ENCODE measurements at regions not wholly inside any gene's neighbourhood (a gene's known extent, or its start where the extent isn't known, plus 50 kb on each side); places are given as distances from the start of the nearest gene placed in this dataset.

DNA sequence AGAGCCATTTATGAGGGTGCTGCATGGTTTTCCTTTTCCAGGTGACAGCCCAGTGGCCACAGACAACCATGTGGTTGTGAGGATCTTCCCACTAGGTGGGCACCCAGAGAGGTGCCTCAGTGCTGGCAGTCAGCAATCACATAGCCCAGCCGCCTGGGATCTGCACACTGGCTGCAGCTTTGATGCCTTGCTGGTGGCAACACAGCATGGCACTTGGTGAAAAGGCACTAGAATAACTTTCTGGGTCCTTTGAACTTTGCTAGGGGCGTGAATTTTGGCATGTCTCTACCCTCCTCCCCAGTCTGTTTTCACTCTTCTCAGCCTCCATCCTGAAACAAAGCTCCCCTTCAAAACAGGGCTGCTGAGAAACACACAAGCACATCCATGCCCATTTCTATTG, 108.8 kb upstream of the RPL34 start:
- no peak for DNase-seq (ENCODE audit: extremely low spot score)
- ChIA-PET POLR2A (no interaction called here), CTCF (interaction anchor here (0.6 kb wide), 1 partner anchor 330 kb away, joined by 3 read pairs; no protein-coding TSS in a partner anchor)
- TF ChIP-seq SP1 (IDR thresholded peaks at IDR 0.05) = no peak
- TF ChIP-seq BHLHE40 (IDR thresholded peaks at IDR 0.05; ENCODE audit: borderline replicate concordance) = no peak
- no peak for TF ChIP-seq FOXM1 (IDR thresholded peaks at IDR 0.05; ENCODE audit: borderline replicate concordance)
- TF ChIP-seq, protein P1, sequence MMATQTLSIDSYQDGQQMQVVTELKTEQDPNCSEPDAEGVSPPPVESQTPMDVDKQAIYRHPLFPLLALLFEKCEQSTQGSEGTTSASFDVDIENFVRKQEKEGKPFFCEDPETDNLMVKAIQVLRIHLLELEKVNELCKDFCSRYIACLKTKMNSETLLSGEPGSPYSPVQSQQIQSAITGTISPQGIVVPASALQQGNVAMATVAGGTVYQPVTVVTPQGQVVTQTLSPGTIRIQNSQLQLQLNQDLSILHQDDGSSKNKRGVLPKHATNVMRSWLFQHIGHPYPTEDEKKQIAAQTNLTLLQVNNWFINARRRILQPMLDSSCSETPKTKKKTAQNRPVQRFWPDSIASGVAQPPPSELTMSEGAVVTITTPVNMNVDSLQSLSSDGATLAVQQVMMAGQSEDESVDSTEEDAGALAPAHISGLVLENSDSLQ (IDR thresholded peaks at IDR 0.05) = no peak
- no peak for TF ChIP-seq ZNF384 (IDR thresholded peaks at IDR 0.05)
- no peak for TF ChIP-seq LEF1 (IDR thresholded peaks at IDR 0.05; ENCODE audit: borderline replicate concordance)
- no peak for TF ChIP-seq FOXK2 (IDR thresholded peaks at IDR 0.05)
- no peak for TF ChIP-seq FOXA1 (IDR thresholded peaks at IDR 0.05)
- TF ChIP-seq CTBP1 (IDR thresholded peaks at IDR 0.05; ENCODE audit: borderline replicate concordance) = no peak
- TF ChIP-seq L3MBTL2 (conservative IDR thresholded peaks at IDR 0.05) = no peak
- TF ChIP-seq TARDBP (IDR thresholded peaks at IDR 0.05) = no peak
- no peak for TF ChIP-seq SUZ12 (IDR thresholded peaks at IDR 0.05)
- no peak for TF ChIP-seq NFRKB (IDR thresholded peaks at IDR 0.05)

DNA sequence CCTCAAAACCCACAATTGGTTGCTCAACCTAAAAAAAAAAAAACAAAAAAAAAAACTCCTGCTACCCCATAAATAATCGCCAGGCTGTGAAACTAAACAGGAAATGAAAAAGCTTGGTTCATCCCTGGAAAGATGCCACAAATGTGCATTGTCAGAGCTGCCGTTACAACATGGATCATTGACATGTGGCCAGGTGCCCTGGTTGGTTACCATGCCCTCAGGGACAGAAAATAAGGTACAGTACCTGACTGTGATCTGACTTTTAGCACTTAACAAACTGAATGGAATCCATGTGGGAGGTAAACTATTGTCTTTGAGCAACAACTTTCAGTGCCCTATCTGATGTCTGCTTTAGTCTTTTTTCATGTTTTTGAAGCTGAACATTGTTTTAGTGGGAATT, 118.0 kb upstream of the RPL34 start:
- DNase-seq (ENCODE audit: extremely low spot score) = no peak
- POLR2A ChIA-PET = no interaction called here
- CTCF ChIA-PET = interaction anchor here (0.6 kb wide), 1 partner anchor 91 kb away, joined by 5 read pairs; no protein-coding TSS in a partner anchor
- TF ChIP-seq CTBP1 (IDR thresholded peaks at IDR 0.05; ENCODE audit: borderline replicate concordance) (no peak), TARDBP (IDR thresholded peaks at IDR 0.05) (no peak), NFRKB (IDR thresholded peaks at IDR 0.05) (no peak), BHLHE40 (IDR thresholded peaks at IDR 0.05; ENCODE audit: borderline replicate concordance) (no peak), FOXK2 (IDR thresholded peaks at IDR 0.05) (no peak), ARNT (IDR thresholded peaks at IDR 0.05) (no peak), FOXA1 (IDR thresholded peaks at IDR 0.05) (no peak), ZNF384 (IDR thresholded peaks at IDR 0.05) (no peak), SP1 (IDR thresholded peaks at IDR 0.05) (no peak), ELF4 (IDR thresholded peaks at IDR 0.05) (no peak), FOXM1 (IDR thresholded peaks at IDR 0.05; ENCODE audit: borderline replicate concordance) (no peak)

DNA sequence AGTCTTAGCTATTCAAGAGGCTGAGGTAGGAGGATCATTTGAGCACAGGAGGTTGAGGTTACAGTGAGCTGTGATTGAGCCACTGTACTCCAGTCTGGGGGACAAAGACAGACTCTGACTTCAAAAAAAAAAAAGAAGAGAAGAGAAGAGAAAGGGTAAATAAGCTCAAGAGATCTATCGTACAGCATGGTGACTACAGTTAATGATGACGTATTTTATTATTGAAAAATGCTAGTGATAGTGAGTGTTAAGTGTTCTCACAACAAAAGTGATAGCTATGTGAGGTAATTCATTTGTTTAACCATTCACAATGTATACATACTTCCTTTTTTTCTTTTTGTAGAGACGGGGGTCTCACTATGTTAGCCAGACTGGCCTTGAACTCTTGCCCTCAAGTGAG, 121.5 kb upstream of the RPL34 start:
- no peak for DNase-seq (ENCODE audit: extremely low spot score)
- ChIA-PET POLR2A (no interaction called here), CTCF (interaction anchor here (0.6 kb wide), 1 partner anchor 469 kb away, joined by 4 read pairs; no protein-coding TSS in a partner anchor)
- TF ChIP-seq ELF4 (IDR thresholded peaks at IDR 0.05) (no peak), FOXM1 (IDR thresholded peaks at IDR 0.05; ENCODE audit: borderline replicate concordance) (no peak), L3MBTL2 (conservative IDR thresholded peaks at IDR 0.05) (no peak), ARNT (IDR thresholded peaks at IDR 0.05) (no peak), CTBP1 (IDR thresholded peaks at IDR 0.05; ENCODE audit: borderline replicate concordance) (no peak)
- TF ChIP-seq, protein P1 (IDR thresholded peaks at IDR 0.05) = no peak

DNA sequence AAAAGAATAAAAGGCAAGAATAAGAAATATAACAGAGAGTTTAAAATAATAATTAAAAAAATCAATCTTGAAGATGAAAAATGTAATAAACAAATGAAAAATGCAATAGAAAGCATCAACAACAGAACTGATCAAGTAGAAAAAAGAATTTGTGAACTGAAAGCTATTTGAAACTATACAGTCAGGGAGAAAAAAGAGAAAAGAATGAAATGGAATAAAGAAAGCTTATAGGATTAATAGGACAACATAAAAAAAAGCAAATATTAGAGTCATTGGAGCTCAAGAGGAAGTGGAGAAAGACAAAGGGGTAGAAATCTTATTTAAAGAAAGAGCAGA, 126.8 kb upstream of the RPL34 start:
- ChIA-PET CTCF (interaction anchor here (1.0 kb wide), 1 partner anchor 10 kb away, joined by 3 read pairs; no protein-coding TSS in a partner anchor), POLR2A (no interaction called here)
- no peak for TF ChIP-seq LEF1 (IDR thresholded peaks at IDR 0.05; ENCODE audit: borderline replicate concordance)
- TF ChIP-seq FOXA1 (IDR thresholded peaks at IDR 0.05) = no peak
- TF ChIP-seq NFRKB (IDR thresholded peaks at IDR 0.05) = no peak
- TF ChIP-seq, protein P1 (IDR thresholded peaks at IDR 0.05) = no peak
- DNase-seq (ENCODE audit: extremely low spot score) = no peak

DNA sequence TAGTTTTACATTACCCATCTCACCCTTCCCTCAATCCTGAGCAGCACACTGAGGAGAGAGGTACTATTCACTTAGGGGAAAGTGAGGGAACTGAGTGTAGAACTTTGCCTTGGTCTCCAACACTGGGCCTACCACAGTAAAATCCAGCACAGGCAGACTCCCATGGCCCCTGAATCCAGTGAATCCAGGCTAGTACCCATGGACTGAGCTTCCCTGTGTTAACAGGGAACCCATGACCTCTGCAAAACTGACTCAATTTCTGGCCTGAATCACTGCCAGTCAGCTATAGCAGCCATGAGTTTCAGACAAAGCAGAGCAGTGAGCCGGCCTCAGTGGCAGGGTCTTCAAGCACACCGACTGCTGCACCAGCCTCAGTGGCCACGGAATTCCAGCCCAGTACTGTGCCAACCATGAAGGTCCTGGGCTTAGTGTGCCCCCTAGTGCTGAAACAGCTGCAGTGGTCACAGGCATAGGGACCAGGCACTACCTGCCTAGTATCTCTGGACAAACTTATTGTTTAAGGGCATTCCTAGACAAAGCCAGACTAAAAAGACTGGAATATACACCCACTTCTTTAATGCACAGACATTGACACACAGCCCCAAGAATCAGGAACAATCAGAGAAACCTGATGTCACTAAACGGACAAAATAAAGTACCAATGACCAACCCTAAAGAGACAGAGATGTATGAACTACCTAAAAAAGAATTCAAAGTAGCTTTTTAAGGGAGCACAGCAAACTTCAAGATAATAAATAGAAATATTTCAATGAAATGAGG, 127.4 kb upstream of the RPL34 start:
- DNase-seq (ENCODE audit: extremely low spot score) = peak; percentile 70
- ChIA-PET POLR2A (no interaction called here), CTCF (interaction anchor here (0.7 to 1.0 kb wide), 3 partner anchors 9 to 474 kb away, joined by 3 to 4 read pairs (median 3); no protein-coding TSS in a partner anchor)
- TF ChIP-seq FOXK2 (IDR thresholded peaks at IDR 0.05) (no peak), L3MBTL2 (conservative IDR thresholded peaks at IDR 0.05) (no peak), ELF4 (IDR thresholded peaks at IDR 0.05) (no peak), TARDBP (IDR thresholded peaks at IDR 0.05) (no peak), ZNF384 (IDR thresholded peaks at IDR 0.05) (no peak), LEF1 (IDR thresholded peaks at IDR 0.05; ENCODE audit: borderline replicate concordance) (no peak), CTBP1 (IDR thresholded peaks at IDR 0.05; ENCODE audit: borderline replicate concordance) (no peak), HDGF (IDR thresholded peaks at IDR 0.05; ENCODE audit: borderline replicate concordance) (no peak), BHLHE40 (IDR thresholded peaks at IDR 0.05; ENCODE audit: borderline replicate concordance) (no peak), ARNT (IDR thresholded peaks at IDR 0.05) (no peak)

DNA sequence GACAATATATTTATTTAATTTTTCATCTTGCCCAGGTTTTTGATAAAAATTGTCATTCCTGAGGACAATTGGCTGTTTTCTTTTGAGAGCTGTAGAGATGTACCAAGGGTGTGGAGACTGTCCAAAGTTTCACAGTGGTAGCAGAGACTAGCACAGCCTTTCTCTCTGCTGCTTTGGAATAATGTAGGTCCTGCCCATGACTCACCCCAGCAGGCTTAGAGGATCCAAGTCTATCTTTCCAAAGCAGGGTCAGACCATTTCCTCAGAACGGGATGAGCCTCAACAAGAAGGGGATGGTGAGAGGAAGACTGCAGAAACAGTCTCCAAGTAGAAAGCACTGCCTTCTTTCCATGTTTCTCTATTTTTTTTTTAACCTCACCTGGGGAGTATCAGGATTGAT, 131.5 kb upstream of the RPL34 start:
- POLR2A ChIA-PET = no interaction called here
- CTCF ChIA-PET = no interaction called here
- no peak for TF ChIP-seq SP1 (IDR thresholded peaks at IDR 0.05)
- TF ChIP-seq L3MBTL2 (conservative IDR thresholded peaks at IDR 0.05) = no peak
- no peak for TF ChIP-seq CTBP1 (IDR thresholded peaks at IDR 0.05; ENCODE audit: borderline replicate concordance)
- no peak for TF ChIP-seq FOXM1 (IDR thresholded peaks at IDR 0.05; ENCODE audit: borderline replicate concordance)
- TF ChIP-seq, protein P1 (IDR thresholded peaks at IDR 0.05) = no peak
- TF ChIP-seq TARDBP (IDR thresholded peaks at IDR 0.05) = no peak
- no peak for TF ChIP-seq ZNF384 (IDR thresholded peaks at IDR 0.05)
- no peak for TF ChIP-seq HDGF (IDR thresholded peaks at IDR 0.05; ENCODE audit: borderline replicate concordance)
- TF ChIP-seq FOXA1 (IDR thresholded peaks at IDR 0.05) = no peak
- TF ChIP-seq NFRKB (IDR thresholded peaks at IDR 0.05) = no peak
- TF ChIP-seq ELF4 (IDR thresholded peaks at IDR 0.05) = no peak
- no peak for TF ChIP-seq BHLHE40 (IDR thresholded peaks at IDR 0.05; ENCODE audit: borderline replicate concordance)
- TF ChIP-seq FOXK2 (IDR thresholded peaks at IDR 0.05) = no peak
- TF ChIP-seq LEF1 (IDR thresholded peaks at IDR 0.05; ENCODE audit: borderline replicate concordance) = no peak
- no peak for TF ChIP-seq ARNT (IDR thresholded peaks at IDR 0.05)
- no peak for DNase-seq (ENCODE audit: extremely low spot score)
